ENCODE measurements at regions not wholly inside any gene's neighbourhood (a gene's known extent, or its start where the extent isn't known, plus 50 kb on each side); places are given as distances from the start of the nearest gene placed in this dataset.

DNA sequence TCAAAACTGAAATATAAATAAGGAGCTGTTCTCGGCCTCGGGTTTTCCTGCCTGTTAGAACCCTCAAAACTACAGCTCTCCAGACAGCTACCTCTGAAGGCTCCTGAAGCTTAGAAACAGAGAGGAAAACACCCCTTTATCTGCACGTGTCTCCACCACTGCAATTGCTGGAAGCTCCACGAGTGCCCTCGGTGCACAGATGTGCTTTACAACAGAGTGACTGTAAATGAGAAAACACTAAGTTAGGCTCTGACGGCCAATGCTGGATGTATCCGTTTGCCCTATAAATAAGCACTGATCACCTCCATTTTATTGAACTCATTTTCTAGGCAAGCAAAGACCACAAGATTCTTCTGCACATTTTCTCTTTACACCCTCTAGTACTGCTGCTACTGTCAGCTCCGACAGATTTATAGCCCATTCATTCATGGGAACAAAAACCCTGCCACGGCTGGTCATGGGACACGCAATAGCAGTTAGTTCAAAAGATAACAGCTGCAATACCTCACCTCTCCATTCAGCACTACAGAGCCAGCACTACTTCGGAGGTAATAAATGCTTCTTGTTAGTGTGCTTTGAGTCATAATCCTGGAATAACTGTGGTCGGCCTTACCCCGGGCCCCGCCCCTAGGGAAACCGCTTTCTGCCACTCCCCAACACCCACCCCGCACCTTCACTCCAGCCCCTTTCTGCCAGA, 241.1 kb upstream of the ZNF507 start:
- no peak overlapping the region for H3K4me3 ChIP-seq
- ATAC-seq = no peak
- H3K27me3 ChIP-seq (ENCODE audit: low read depth) = peaks cover 16% of the 10 kb centered on the region
- peaks cover 9% of the 10 kb centered on the region for H3K4me1 ChIP-seq
- no peak for DNase-seq
- no peaks in the 10 kb centered on the region for H3K9me3 ChIP-seq
- intact Hi-C loops (cut with DNase I) = no loop called here
- H3K36me3 ChIP-seq = no peaks in the 10 kb centered on the region
- TF ChIP-seq, protein P1, sequence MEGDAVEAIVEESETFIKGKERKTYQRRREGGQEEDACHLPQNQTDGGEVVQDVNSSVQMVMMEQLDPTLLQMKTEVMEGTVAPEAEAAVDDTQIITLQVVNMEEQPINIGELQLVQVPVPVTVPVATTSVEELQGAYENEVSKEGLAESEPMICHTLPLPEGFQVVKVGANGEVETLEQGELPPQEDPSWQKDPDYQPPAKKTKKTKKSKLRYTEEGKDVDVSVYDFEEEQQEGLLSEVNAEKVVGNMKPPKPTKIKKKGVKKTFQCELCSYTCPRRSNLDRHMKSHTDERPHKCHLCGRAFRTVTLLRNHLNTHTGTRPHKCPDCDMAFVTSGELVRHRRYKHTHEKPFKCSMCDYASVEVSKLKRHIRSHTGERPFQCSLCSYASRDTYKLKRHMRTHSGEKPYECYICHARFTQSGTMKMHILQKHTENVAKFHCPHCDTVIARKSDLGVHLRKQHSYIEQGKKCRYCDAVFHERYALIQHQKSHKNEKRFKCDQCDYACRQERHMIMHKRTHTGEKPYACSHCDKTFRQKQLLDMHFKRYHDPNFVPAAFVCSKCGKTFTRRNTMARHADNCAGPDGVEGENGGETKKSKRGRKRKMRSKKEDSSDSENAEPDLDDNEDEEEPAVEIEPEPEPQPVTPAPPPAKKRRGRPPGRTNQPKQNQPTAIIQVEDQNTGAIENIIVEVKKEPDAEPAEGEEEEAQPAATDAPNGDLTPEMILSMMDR (IDR thresholded peaks at IDR 0.05) = no peak
- H3K27ac ChIP-seq = no peak overlapping the region

DNA sequence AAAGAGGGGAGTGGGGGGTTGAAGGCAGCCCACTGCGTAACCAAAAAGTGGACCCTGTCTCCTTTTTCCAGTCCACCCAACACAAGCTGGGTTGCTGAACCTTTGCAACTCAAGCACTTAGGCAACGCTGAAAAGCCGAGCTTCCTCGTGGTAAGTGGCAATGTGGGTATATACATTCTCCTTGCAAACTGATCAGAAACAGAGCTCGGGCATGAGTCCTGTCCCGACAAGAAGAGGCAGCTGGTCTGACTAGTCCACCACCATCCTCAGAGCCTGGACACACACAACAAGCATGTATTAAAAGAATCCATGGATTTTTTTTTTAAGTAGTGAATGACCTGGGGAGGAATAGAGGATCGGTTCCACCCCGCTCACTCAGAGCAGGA, 240.6 kb upstream of the ZNF507 start:
- Histone ChIP-seq H3K4me1 (peaks cover 9% of the 10 kb centered on the region), H3K27ac (no peak overlapping the region), H3K4me3 (no peak overlapping the region), H3K36me3 (no peaks in the 10 kb centered on the region), H3K9me3 (no peaks in the 10 kb centered on the region), H3K27me3 (ENCODE audit: low read depth) (peaks cover 16% of the 10 kb centered on the region)
- no peak for ATAC-seq
- TF ChIP-seq, protein P1 (IDR thresholded peaks at IDR 0.05) = no peak
- intact Hi-C loops (cut with DNase I) = no loop called here
- no peak for DNase-seq

DNA sequence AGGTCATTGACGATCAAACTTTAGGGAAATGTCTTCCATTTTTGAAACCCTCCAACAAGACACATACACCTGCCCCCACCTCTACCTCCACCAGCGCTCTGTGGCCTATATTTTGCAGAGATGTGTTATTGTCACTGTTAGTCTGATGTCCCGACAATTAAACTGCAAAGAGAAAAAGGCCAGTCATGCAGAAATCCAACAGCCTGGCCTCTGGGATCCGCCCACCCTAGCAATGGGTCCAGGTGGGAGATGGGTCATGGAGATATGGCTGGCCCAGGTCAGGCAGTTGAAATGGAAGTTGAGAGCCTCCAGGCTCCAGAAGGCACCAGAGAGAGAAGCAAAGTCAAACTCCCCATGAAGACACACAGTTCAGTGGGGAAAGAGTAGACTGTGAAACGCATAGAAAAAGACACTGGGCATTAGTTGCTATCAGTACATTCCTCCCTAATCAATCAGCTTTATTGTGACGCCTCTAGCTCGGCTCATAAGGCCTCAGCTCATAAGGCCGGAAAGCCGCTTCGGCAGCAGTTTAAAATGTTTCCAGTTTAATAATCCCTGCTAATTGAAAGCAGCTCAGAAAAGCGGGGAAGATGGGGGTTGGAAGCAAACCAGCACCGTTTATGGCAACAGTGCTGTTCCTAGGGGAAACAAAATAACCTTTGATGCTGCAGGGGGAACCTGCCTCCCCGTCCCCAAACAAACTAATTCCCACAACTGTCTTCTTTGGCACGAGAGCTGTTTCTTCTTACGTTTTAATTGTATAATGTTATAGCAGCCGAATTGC, 239.7 kb upstream of the ZNF507 start:
- Histone ChIP-seq H3K36me3 (no peaks in the 10 kb centered on the region), H3K27me3 (ENCODE audit: low read depth) (peaks cover 16% of the 10 kb centered on the region), H3K27ac (no peak overlapping the region), H3K4me1 (peaks cover 9% of the 10 kb centered on the region), H3K4me3 (no peak overlapping the region), H3K9me3 (no peaks in the 10 kb centered on the region)
- intact Hi-C loops (cut with DNase I) = no loop called here
- no peak for ATAC-seq
- TF ChIP-seq, protein P1 (IDR thresholded peaks at IDR 0.05) = no peak
- DNase-seq = no peak

DNA sequence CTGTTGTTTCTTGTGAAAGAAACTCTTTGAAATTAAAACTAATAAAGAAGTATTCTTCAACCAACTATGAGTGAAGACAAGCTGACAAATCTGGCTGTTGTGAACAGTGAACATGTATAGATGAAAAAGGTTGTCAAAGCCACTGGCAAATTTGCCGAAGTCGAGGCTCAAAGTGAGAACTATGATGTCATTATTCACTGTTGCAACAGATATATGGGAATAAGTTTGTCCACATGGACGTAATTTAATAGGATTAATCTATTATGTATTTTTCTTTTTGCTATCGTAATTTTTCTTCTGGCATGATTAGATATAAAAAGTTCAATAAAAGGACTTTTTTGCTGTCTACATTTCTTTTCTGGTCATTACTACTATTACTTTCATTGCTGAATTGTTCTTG, 223.2 kb upstream of the ZNF507 start:
- no peak overlapping the region for H3K4me3 ChIP-seq
- H3K9me3 ChIP-seq = peaks cover 5% of the 10 kb centered on the region
- H3K27ac ChIP-seq = no peak overlapping the region
- ATAC-seq = no peak
- no peaks in the 10 kb centered on the region for H3K36me3 ChIP-seq
- H3K4me1 ChIP-seq = no peaks in the 10 kb centered on the region
- no peak for DNase-seq
- intact Hi-C loops (cut with DNase I) = no loop called here
- TF ChIP-seq, protein P1 (IDR thresholded peaks at IDR 0.05) = no peak
- H3K27me3 ChIP-seq (ENCODE audit: low read depth) = no peaks in the 10 kb centered on the region

DNA sequence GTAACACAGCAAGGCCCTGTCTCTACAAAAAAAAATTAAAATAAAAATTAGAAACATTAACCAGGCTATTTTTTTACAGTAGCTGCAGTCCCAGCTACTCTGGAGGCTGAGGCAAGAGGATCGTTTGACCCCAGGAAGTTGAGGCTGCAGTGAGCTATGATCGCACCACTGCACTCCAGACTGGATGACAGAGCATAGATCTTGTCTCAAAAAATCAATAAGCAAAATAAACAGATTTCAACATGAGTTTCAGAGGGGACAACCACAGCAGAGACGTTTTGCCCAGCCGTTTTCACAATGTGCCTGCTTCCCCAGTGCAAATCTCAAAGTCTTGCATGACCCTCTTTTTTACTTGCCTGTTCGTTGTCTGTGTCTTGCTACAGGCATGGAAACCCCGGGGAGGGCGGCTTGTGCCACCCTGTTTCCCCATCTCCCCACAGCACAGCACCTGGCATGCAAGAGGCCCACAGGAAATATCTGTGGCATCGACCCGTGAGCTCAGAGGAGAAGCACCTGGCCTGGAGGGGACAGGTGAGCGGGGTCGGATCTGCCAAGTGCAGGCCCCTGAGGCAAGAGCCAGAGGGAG, 222.0 kb upstream of the ZNF507 start:
- TF ChIP-seq, protein P1 (IDR thresholded peaks at IDR 0.05) = no peak
- intact Hi-C loops (cut with DNase I) = no loop called here
- H3K4me1 ChIP-seq = no peaks in the 10 kb centered on the region
- no peak overlapping the region for H3K4me3 ChIP-seq
- H3K9me3 ChIP-seq = no peaks in the 10 kb centered on the region
- H3K27ac ChIP-seq = no peak overlapping the region
- H3K27me3 ChIP-seq (ENCODE audit: low read depth) = no peaks in the 10 kb centered on the region
- no peaks in the 10 kb centered on the region for H3K36me3 ChIP-seq
- no peak for DNase-seq
- no peak for ATAC-seq

All from lower lobe of right lung (tissue), 2 donors.